MG63 (cell line): ENCODE measurements at regions not wholly inside any gene's neighbourhood (a gene's known extent, or its start where the extent isn't known, plus 50 kb on each side); places are given as distances from the start of the nearest gene placed in this dataset.

ENCODE experiments used
- DNase-seq: peaks from one replicate; pipeline ENCODE4 v3.0.0-alpha.2; 2020
- H3K27me3 ChIP-seq: fragments of 250-450 bp; sonication (Bioruptor Pico); 2 replicates; pipeline ENCODE4 v1.5.1; 2020; ENCODE audit warnings: mild to moderate bottlenecking, moderate library complexity
- H3K36me3 ChIP-seq: fragments of 250-450 bp; sonication (Bioruptor Pico); 2 replicates; pipeline ENCODE4 v1.5.1; 2020; ENCODE audit warnings: mild to moderate bottlenecking, moderate library complexity
- H3K4me3 ChIP-seq: fragments of 250-450 bp; sonication (Bioruptor Pico); 2 replicates; pipeline ENCODE4 v1.5.1; 2020; ENCODE audit warnings: mild to moderate bottlenecking, moderate library complexity
- H3K9me3 ChIP-seq: fragments of 250-450 bp; sonication (Bioruptor Pico); 2 replicates; pipeline ENCODE4 v1.5.1; 2020; ENCODE audit warnings: mild to moderate bottlenecking, moderate library complexity

DNA sequence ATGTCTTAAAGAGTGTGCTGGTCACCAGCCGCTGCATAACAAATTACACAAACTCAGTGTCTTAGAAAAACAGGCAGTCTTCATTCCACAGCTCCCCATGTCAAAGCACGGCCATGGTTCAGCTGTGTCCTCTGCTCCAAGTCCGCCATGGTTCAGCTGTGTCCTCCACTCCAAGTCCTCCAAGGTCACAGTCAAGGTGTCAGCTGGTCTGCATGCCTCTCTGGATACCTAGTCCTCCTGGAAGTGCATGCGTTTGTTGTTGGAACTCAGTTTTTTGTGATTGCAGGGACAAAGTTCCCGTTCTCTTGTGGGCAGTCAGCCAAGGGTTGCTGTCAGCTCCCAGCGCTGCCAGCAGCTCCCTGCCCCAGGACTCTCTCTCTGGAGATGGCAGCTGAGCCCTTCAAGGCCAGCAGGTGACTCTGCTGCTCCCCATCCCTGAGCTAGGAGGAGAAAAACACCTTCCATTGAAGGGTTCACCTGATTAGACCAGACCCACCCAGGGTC, 304.0 kb upstream of the MYT1L start:
- Histone ChIP-seq H3K27me3 (no peaks in the 10 kb centered on the region), H3K4me3 (no peak overlapping the region), H3K36me3 (no peaks in the 10 kb centered on the region), H3K9me3 (no peaks in the 10 kb centered on the region)
- no peak for DNase-seq

DNA sequence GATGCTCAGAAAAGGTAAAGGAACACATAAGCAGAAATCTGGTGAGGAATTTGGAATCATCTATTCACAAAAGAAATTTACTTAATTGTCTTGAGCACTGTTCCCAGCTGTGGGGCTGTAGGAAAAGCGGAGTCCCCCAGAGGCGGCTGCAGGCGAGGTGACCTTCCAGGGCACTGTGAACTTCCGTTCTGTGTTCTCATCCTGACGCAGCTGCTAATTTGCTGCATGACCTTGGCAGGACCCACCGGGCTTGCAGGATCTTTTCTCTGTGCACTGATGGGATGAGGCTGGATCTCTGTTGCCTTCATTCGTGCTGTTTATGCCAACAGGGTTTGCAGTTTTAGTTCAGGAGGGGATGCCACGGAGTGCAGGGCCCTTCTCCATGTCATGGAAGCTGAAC, 301.9 kb upstream of the MYT1L start:
- no peaks in the 10 kb centered on the region for H3K27me3 ChIP-seq
- H3K9me3 ChIP-seq, result no peaks in the 10 kb centered on the region
- no peak for DNase-seq
- H3K36me3 ChIP-seq, result no peaks in the 10 kb centered on the region
- no peak overlapping the region for H3K4me3 ChIP-seq

DNA sequence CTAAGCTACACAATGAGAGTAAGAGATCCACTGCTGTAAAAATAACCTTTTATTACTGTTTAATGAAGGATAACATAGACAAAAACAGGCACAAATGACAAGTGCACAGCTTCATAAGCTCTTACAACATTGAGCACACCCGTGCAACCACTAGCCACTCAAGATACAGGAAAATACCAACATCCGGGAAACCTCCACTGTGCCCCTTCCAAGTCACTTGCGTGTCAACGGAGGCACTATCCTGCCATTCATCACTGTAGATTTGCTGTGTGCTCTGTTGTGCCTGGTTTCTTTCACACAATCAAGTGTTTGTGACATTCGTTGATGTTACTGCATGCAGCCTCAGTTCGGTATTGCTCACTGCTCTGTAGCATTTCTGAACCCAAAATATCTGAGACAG, 292.9 kb upstream of the MYT1L start:
- DNase-seq, result no peak
- no peaks in the 10 kb centered on the region for H3K9me3 ChIP-seq
- no peaks in the 10 kb centered on the region for H3K27me3 ChIP-seq
- H3K4me3 ChIP-seq, result no peak overlapping the region
- H3K36me3 ChIP-seq, result no peaks in the 10 kb centered on the region

DNA sequence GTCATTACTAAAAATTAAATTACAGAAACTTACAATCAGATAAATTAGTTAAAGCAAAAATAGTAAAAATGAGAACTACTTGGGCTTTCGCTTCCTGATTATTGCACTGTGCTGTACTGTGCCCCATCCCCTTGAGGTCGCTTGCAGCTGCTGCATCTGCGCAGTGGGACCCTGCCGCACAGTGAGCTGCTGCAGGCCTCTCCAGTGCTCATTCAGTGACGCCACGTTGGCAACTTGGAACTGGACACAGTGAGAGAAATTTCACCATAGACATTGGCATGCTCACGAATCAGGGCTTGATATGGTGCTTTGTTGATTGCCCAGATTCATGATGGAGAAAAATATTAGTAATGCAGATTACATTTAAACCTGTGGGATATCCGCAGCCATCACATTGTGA, 290.8 kb upstream of the MYT1L start:
- H3K9me3 ChIP-seq, result no peaks in the 10 kb centered on the region
- no peak overlapping the region for H3K4me3 ChIP-seq
- no peak for DNase-seq
- no peaks in the 10 kb centered on the region for H3K27me3 ChIP-seq
- H3K36me3 ChIP-seq, result no peaks in the 10 kb centered on the region

DNA sequence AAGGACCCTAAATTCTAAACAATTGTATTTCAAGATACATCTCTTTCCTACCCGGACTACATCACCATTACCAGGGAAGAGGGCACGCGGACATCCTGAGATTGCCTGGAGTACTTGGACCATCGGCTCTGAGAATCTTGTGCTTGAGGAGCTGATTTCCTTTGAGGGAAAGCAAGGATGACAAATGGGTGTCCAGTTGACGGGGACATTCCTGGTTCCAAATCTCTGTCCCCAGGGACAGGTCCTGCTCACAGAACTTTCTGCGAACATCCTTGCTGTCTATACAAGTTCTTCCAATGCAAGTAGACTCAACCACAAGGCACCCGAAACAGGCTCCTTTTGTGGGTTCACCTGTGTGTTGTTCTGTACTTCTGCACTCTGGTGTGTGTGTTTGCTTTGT, 289.5 kb upstream of the MYT1L start:
- no peak for DNase-seq
- Histone ChIP-seq H3K9me3 (no peaks in the 10 kb centered on the region), H3K36me3 (no peaks in the 10 kb centered on the region), H3K27me3 (no peaks in the 10 kb centered on the region), H3K4me3 (no peak overlapping the region)

DNA sequence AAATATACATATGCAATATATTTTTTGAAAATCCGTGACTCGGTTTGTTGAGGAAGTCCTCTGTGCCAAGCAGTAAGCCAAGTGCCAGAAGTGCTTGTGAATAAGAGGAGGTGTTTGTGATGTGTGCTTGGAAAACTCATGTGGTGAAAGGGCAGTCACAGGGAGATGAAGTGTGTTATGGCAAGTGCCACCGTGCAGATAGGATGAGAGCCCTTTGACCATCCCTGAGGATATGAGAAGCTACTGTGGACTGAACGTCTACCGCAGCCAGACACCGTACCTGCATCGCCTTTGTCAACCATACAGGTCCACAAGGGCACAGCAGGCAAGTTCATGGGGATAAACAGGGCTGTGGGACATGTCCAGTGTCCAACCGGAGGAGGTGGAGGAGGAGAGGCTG, 288.9 kb upstream of the MYT1L start:
- DNase-seq, result no peak
- Histone ChIP-seq H3K4me3 (no peak overlapping the region), H3K9me3 (no peaks in the 10 kb centered on the region), H3K27me3 (no peaks in the 10 kb centered on the region), H3K36me3 (no peaks in the 10 kb centered on the region)

DNA sequence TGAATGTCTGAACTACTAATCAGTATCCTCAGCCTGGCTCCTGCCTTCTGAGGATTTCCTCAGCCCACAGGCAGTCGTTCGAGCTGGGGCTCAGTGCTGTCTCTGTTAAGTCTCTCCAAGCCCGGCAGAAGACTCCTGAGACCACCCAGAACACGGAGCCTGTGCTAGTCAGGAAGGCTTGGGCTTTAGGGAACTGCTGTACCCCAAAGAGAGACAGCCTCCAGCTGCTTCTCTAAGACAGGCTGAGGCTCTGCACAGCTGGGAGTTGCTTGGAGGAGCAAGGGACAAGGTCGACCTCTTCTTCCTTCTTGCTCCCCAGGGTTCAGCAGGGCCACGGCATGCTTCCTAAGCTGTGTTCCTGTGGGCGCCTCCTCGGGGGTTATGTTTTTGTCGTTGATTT, 283.4 kb upstream of the MYT1L start:
- H3K4me3 ChIP-seq, result no peak overlapping the region
- no peaks in the 10 kb centered on the region for H3K9me3 ChIP-seq
- DNase-seq, result no peak
- H3K27me3 ChIP-seq, result no peaks in the 10 kb centered on the region
- no peaks in the 10 kb centered on the region for H3K36me3 ChIP-seq

DNA sequence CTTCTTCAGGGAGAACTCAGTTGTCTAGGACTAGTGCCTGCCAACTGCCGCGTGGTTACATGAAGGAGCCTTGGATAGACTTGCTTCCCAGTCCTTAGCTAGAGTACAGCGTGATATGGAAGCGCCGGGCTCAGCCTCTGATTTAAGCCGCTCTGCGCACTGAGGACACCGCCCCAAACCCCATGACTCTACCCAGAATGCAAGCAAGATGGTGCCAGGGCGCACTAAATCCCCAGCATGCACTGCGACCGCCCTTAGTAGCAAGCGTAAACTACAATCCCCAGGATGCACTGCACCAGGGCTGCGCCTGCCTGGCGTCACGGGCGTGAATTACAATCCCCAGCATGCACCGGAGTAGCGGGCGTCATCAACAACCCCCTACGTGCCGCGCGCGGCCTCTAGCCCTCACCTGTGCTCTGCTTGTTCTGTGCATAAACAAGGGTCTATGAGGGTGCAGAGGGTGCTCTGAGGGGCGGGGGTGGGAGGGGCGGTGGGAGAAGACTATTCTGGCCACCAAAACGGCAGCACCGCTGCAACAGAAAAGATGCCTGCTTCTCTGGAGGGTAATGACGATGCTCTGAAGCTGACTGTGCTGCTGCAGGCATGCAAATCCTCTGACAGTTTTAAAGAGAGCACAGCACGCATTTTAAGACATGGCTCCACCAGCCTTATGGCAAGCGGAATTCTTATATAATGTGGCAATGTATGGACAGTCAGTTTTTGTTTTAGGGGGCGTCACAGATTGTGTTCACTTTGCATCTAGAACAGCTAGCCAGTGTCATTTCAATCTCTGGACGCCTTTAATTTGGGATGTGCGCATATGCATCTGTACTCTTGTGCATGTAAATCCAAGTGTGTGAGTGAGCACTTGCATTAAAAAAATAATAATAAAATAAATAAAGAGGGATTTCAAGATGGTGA, 282.5 kb upstream of the MYT1L start:
- peak; percentile 94 for DNase-seq
- Histone ChIP-seq H3K4me3 (peak overlapping the region; percentile 53), H3K9me3 (no peaks in the 10 kb centered on the region), H3K27me3 (no peaks in the 10 kb centered on the region), H3K36me3 (no peaks in the 10 kb centered on the region)

DNA sequence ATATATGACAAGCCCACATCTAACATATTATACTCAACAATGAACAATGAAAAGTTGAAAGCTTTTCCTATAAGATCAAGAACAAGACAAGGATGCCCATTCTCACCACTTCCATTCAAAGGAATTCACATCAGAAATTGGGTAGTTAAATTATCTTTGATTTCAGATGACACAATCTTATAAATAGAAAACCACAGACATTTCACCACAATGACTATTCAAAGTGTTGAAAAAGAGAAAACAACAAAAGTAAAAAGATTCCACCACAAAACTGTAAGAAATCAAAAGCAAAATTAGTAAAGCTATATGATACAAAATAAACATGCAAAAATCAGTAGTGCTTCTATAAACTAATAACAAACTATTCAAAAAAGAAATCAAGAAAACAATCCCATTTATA, 279.7 kb upstream of the MYT1L start:
- no peak for DNase-seq
- Histone ChIP-seq H3K27me3 (no peaks in the 10 kb centered on the region), H3K9me3 (no peaks in the 10 kb centered on the region), H3K36me3 (no peaks in the 10 kb centered on the region), H3K4me3 (no peak overlapping the region)

DNA sequence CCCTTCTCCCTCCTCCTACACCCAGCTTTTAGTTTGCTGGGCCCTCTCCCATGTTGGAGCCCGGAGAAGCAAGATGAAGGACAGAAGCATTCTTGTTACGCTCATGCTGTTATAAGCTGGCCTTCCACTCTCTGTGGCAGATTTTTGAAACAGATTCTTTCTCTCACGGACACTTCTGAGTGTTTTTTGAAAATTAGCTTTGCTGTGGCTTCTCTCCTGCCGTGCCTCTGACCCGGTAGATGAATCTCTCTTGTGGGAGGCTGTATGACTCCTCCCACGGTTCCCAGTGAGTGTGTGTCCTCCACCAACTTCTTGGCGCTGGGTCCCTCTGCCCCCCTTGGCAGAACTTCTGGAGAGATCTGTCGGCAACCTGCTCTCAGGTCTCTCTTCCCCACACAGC, 269.3 kb upstream of the MYT1L start:
- Histone ChIP-seq H3K36me3 (no peaks in the 10 kb centered on the region), H3K27me3 (no peaks in the 10 kb centered on the region), H3K9me3 (no peaks in the 10 kb centered on the region), H3K4me3 (no peak overlapping the region)
- no peak for DNase-seq

DNA sequence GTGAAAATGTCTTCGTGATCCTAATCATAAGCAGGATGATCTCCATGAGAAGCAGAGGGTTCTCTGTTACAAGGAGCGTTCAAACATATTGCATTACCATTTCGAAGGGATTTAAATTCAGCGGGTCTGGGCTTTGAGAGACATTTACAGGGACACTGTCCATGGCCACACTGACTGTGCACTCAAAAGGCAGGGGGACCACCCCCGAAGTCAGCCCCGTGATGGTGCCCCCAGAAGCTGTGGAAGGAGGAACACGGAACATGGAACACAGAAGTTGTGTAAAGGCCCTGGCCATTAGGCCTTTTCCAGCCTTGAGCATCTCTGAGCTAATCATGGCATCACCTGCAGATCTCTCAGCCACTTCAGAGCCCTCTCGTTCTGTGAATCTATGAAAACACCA, 268.4 kb upstream of the MYT1L start:
- H3K4me3 ChIP-seq, result no peak overlapping the region
- H3K27me3 ChIP-seq, result no peaks in the 10 kb centered on the region
- no peaks in the 10 kb centered on the region for H3K36me3 ChIP-seq
- DNase-seq, result no peak
- H3K9me3 ChIP-seq, result no peaks in the 10 kb centered on the region

DNA sequence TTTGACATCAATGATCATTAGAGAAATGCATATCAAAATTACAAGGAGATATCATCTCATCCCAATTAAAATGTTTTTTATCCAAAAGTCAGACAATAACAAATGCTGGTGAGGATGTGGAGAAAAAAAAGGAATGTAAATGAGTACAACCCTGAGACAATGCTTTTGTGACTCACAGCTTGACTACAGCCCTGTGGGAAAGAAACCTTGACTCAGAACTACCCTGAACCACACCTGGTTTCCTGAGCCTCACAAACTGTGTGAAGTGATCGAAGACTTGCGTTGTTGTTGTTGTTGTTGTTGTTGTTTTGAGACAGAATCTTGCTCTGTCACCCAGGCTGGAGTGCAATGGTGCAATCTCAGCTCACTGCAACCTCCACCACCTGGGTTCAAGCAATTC, 266.6 kb upstream of the MYT1L start:
- no peaks in the 10 kb centered on the region for H3K9me3 ChIP-seq
- no peak for DNase-seq
- no peak overlapping the region for H3K4me3 ChIP-seq
- no peaks in the 10 kb centered on the region for H3K36me3 ChIP-seq
- H3K27me3 ChIP-seq, result no peaks in the 10 kb centered on the region

DNA sequence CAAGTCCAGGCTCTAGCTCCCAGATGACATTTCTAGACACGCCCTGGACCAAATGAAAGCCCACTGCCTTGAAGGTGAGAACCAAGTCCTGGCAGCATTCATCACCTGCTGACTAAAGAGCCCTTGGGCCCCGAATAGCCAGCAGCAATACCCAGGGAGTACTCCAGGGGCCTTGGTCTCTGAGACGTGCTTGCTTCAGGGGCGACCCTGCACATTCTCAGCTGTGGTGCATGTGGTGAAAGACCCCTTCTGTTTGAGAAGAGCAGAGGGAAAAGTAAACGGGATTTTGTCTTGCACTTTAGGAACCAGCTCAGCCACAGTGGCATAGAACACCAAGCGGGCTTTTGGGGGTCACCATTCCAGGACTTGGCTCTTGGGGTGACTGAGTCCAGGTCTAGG, 260.5 kb upstream of the MYT1L start:
- H3K27me3 ChIP-seq, result no peaks in the 10 kb centered on the region
- no peak overlapping the region for H3K4me3 ChIP-seq
- H3K9me3 ChIP-seq, result no peaks in the 10 kb centered on the region
- H3K36me3 ChIP-seq, result no peaks in the 10 kb centered on the region
- no peak for DNase-seq

DNA sequence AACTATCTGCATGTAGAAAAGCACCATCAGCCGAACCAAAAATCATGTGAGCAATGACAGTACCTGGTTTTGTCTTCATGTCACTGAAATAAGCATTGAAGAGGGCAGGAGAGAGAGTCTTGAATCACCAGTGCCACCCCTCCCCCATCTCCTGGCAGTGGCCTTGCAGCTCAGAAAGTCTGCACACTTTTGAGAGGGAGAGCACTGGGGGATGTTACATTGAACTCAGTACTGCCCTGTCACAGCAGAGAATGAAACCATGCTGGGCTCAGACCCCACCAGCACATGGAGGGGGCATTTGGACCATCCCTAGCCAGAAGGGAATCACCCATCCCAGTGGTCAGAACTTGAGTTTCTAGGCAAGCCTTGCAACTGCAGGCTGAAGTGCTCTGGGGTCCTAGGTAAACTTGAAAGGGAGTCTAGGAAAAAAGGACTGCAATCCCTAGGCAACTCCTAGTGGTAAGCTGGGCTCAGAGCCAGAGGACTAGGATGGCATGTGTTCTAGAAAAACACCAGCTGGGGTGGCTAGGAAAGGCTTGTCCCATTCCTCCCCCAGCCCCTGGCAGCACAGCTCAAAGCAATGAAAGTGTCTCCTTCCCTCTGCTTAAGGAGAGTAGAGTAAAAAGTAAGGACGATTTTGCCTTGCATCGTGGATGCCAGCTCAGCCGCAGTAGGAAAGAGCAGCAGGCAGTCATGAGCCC, 259.9 kb upstream of the MYT1L start:
- Histone ChIP-seq H3K9me3 (no peaks in the 10 kb centered on the region), H3K4me3 (no peak overlapping the region), H3K27me3 (no peaks in the 10 kb centered on the region), H3K36me3 (no peaks in the 10 kb centered on the region)
- no peak for DNase-seq

DNA sequence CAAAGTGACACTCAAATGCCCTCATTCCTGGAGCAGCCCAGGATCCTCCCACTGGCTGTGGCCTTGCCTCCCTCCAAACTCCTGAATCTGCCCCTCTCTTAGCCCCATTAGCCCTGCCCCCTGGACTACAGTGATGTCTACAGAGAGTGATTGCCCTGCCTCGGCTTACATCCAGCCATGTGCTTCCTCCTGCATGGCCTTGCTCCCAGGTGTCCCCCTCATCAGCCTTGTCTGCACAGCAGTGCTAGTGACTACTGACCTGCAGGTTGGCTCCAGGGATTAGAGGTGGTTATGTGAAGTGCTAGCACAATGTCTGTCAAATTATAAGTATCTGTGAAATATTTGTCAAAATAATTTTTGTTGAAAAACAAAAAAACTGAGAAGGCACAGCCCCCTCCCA, 259.1 kb upstream of the MYT1L start:
- Histone ChIP-seq H3K27me3 (no peaks in the 10 kb centered on the region), H3K36me3 (no peaks in the 10 kb centered on the region), H3K4me3 (no peak overlapping the region), H3K9me3 (no peaks in the 10 kb centered on the region)
- no peak for DNase-seq

DNA sequence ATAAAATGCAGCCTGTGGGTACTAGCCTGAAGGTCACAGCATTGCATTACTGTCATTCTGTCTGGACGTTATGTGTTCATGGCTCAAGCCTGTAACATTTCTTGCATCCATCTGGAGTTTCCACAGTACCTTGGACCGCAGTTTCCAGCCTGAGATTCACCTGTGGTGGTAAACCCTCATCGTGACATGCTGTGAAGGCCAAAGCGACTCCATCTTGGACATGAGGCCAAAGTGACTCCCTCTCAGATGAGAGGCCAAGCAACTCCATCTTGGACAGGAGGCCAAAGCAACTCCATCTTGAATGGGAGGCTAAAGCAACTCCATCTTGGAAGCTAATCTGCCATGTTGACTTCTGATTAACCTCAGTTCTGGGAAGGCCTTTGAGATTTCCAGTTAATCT, 257.7 kb upstream of the MYT1L start:
- DNase-seq, result no peak
- no peaks in the 10 kb centered on the region for H3K36me3 ChIP-seq
- no peaks in the 10 kb centered on the region for H3K27me3 ChIP-seq
- no peak overlapping the region for H3K4me3 ChIP-seq
- no peaks in the 10 kb centered on the region for H3K9me3 ChIP-seq

DNA sequence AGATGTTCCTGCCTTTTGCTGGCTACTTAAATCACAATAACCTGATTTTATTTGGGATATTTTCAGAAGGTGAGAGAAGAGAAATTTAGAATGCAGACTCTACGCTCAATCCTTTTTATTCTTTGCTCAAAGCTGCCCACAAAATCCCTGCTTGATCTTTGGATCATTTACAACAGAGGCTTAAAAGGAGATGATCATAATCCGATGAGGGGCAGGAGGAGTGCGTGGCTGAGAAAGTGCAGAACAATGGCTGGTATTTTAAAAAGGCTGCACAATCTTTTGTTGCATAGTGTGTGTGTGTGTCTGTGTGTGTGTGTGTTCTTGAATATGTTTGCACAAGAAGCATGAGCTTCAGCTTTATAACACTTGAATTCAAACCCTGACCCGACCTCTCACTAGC, 256.3 kb upstream of the MYT1L start:
- H3K36me3 ChIP-seq, result no peaks in the 10 kb centered on the region
- DNase-seq, result no peak
- no peaks in the 10 kb centered on the region for H3K27me3 ChIP-seq
- H3K4me3 ChIP-seq, result no peak overlapping the region
- H3K9me3 ChIP-seq, result no peaks in the 10 kb centered on the region

DNA sequence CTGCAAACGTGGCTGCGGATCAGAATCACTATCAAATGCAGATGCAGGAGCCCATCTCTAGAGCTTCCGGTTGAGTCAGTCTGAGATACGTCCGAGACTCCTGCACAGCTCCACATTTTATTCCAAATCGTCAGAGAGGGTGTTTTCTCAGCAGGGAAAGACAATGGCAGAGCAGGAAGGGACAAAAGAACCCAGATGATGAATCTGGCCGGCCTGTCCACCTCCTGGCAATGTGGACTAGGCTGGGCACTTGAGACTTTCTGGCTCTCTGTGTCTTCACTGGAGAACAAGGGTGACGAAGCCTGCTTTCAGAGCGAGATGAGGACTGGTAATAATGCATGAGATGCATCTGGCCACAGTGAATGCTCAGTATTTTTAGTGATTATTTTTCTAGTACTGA, 255.9 kb upstream of the MYT1L start:
- H3K36me3 ChIP-seq, result no peaks in the 10 kb centered on the region
- DNase-seq, result no peak
- H3K4me3 ChIP-seq, result no peak overlapping the region
- no peaks in the 10 kb centered on the region for H3K27me3 ChIP-seq
- H3K9me3 ChIP-seq, result no peaks in the 10 kb centered on the region
